IMR-90 (cell line): ENCODE measurements at regions not wholly inside any gene's neighbourhood (a gene's known extent, or its start where the extent isn't known, plus 50 kb on each side); places are given as distances from the start of the nearest gene placed in this dataset.

Experiments
- ATAC-seq: fragments of 200-7000 bp; cut with Tn5 transposase; 2 replicates; pipeline ENCODE4 v1.9.1; 2020; ENCODE audit warnings: low read depth, mild to moderate bottlenecking, moderate library complexity
- BruUV-seq: library from RNA; stranded (reverse); fragments of 400-500 nt; replicated peaks from 2 replicates; lab custom pipeline; 2021; lab: Mats Ljungman, UMichigan
- CTCF ChIA-PET: fragments of 300-600 bp; formaldehyde crosslinking; extraction: SDS; loops from one replicate; lab custom pipeline; 2021; ENCODE audit warnings: antibody characterized with exemption; lab: Yijun Ruan, JAX
- POLR2A ChIA-PET: fragments of 300-600 bp; sonication (Branson Sonifier 250); formaldehyde crosslinking; loops from one replicate; lab custom pipeline; 2022; ENCODE audit warnings: antibody characterized with exemption; ENCODE audit not compliant: unreplicated experiment; lab: Charles Lee
- DNase-seq: peaks from one replicate; pipeline ENCODE4 v3.0.0; 2013
- H2AFZ ChIP-seq: replicated peaks from 2 replicates; pipeline ENCODE3; 2013; ENCODE audit warnings: low read length, mild to moderate bottlenecking; ENCODE audit not compliant: poor library complexity
- H2AK5ac ChIP-seq: 2 replicates; pipeline ENCODE4 v1.6.1; 2013; ENCODE audit warnings: low read depth, low read length, inconsistent platforms
- H2AK9ac ChIP-seq: replicated peaks from 2 replicates; pipeline ENCODE3; 2013; ENCODE audit warnings: mild to moderate bottlenecking, low read depth, low read length, moderate library complexity; ENCODE audit not compliant: poor library complexity
- H2BK120ac ChIP-seq: 2 replicates; pipeline ENCODE4 v1.6.1; 2013; ENCODE audit warnings: low read depth, low read length, inconsistent platforms
- H2BK15ac ChIP-seq: 3 replicates; pipeline ENCODE4 v1.6.1; 2013; ENCODE audit warnings: low read depth, low read length, inconsistent platforms
- H2BK20ac ChIP-seq: 2 replicates; pipeline ENCODE4 v1.6.1; 2013; ENCODE audit warnings: low read depth, mild to moderate bottlenecking, inconsistent platforms, low read length, moderate library complexity
- H2BK5ac ChIP-seq: 2 replicates; pipeline ENCODE4 v1.6.1; 2013; ENCODE audit warnings: mild to moderate bottlenecking, low read depth, low read length, inconsistent platforms; ENCODE audit not compliant: poor library complexity, severe bottlenecking
- H3K14ac ChIP-seq: replicated peaks from 2 replicates; pipeline ENCODE4 v1.6.1; 2013; ENCODE audit warnings: low read depth, low read length, inconsistent platforms
- H3K18ac ChIP-seq: 2 replicates; pipeline ENCODE4 v1.6.1; 2013; ENCODE audit warnings: low read depth, low read length, control low read depth
- H3K23ac ChIP-seq: 2 replicates; pipeline ENCODE4 v1.6.1; 2013; ENCODE audit warnings: low read depth, low read length, inconsistent platforms
- H3K27ac ChIP-seq: 2 replicates; pipeline ENCODE4 v1.5.1; 2013; ENCODE audit warnings: mild to moderate bottlenecking, control low read depth, low read length; ENCODE audit not compliant: insufficient read depth
- H3K27me3 ChIP-seq: 2 replicates; pipeline ENCODE4 v1.6.1; 2013; ENCODE audit warnings: low read length; ENCODE audit not compliant: control insufficient read depth, insufficient read depth
- H3K36me3 ChIP-seq: 2 replicates; pipeline ENCODE4 v1.6.1; 2013; ENCODE audit warnings: low read length, mixed read lengths; ENCODE audit not compliant: control insufficient read depth, insufficient read depth
- H3K4ac ChIP-seq: 2 replicates; pipeline ENCODE4 v1.6.1; 2013; ENCODE audit warnings: low read depth, low read length, inconsistent platforms
- H3K4me1 ChIP-seq: 2 replicates; pipeline ENCODE4 v1.6.1; 2013; ENCODE audit warnings: low read length, mixed read lengths; ENCODE audit not compliant: control insufficient read depth, insufficient read depth
- H3K4me2 ChIP-seq: 2 replicates; pipeline ENCODE4 v1.6.1; 2013; ENCODE audit warnings: low read depth, mild to moderate bottlenecking, control low read depth, low read length, moderate library complexity
- H3K4me3 ChIP-seq: 2 replicates; pipeline ENCODE4 v1.5.1; 2013; ENCODE audit warnings: low read depth, mild to moderate bottlenecking, control low read depth, low read length, moderate library complexity; ENCODE audit not compliant: insufficient read depth
- H3K56ac ChIP-seq: 2 replicates; pipeline ENCODE4 v1.6.1; 2013; ENCODE audit warnings: low read length, inconsistent platforms; ENCODE audit not compliant: insufficient read depth; ENCODE audit errors: extremely low read depth
- H3K79me1 ChIP-seq, 2 experiments: 2 replicates each; pipeline ENCODE4 v1.6.1; 2013; ENCODE audit warnings: low read length in 2 of 2, inconsistent platforms in 1 of 2, low read depth in 1 of 2
- H3K9ac ChIP-seq: 2 replicates; pipeline ENCODE4 v1.6.1; 2013; ENCODE audit warnings: low read depth, low read length, control low read depth
- H3K9me1 ChIP-seq: 2 replicates; pipeline ENCODE4 v1.6.1; 2013; ENCODE audit warnings: low read length, inconsistent platforms; ENCODE audit not compliant: insufficient read depth
- H3K9me3 ChIP-seq: 2 replicates; pipeline ENCODE4 v1.6.1; 2013; ENCODE audit warnings: low read length; ENCODE audit not compliant: control insufficient read depth, insufficient read depth
- H4K20me1 ChIP-seq: 2 replicates; pipeline ENCODE4 v1.6.1; 2013; ENCODE audit warnings: low read length, inconsistent platforms; ENCODE audit not compliant: insufficient read depth
- H4K5ac ChIP-seq: 2 replicates; pipeline ENCODE4 v1.6.1; 2013; ENCODE audit warnings: mild to moderate bottlenecking, low read depth, low read length, control low read depth
- H4K8ac ChIP-seq, 2 experiments: 2 replicates each; pipeline ENCODE4 v1.6.1; 2013; ENCODE audit warnings: low read depth in 2 of 2, low read length in 2 of 2, control low read depth in 1 of 2, inconsistent platforms in 1 of 2
- H4K91ac ChIP-seq: 2 replicates; pipeline ENCODE4 v1.6.1; 2013; ENCODE audit warnings: low read depth, low read length, inconsistent platforms; ENCODE audit not compliant: insufficient read depth
- BHLHE40 ChIP-seq: fragments of 150-350 bp; IDR thresholded peaks from 2 replicates; pipeline ENCODE4 v1.6.1; 2016; ENCODE audit warnings: mild to moderate bottlenecking, low read depth, low read length
- CEBPB ChIP-seq: IDR thresholded peaks from 2 replicates; pipeline ENCODE4 v1.6.1; 2012; ENCODE audit warnings: low read depth, low read length, improper control_type of control experiment
- CHD1 ChIP-seq: IDR thresholded peaks from 2 replicates; pipeline ENCODE4 v1.6.1; 2012; ENCODE audit warnings: low read depth, low read length, improper control_type of control experiment
- ELK1 ChIP-seq: fragments of 150-350 bp; IDR thresholded peaks from 2 replicates; pipeline ENCODE4 v1.6.1; 2016; ENCODE audit warnings: low read depth, mild to moderate bottlenecking, low read length, moderate library complexity, borderline replicate concordance
- FOS ChIP-seq: fragments of 150-350 bp; IDR thresholded peaks from 2 replicates; pipeline ENCODE4 v1.6.1; 2016; ENCODE audit warnings: low read depth, low read length
- MAFK ChIP-seq: IDR thresholded peaks from 2 replicates; pipeline ENCODE4 v1.6.1; 2012; ENCODE audit warnings: low read depth, low read length, improper control_type of control experiment
- MAZ ChIP-seq: IDR thresholded peaks from 2 replicates; pipeline ENCODE4 v1.6.1; 2012; ENCODE audit warnings: low read depth, mild to moderate bottlenecking, low read length, improper control_type of control experiment, moderate library complexity, borderline replicate concordance
- MXI1 ChIP-seq: IDR thresholded peaks from 2 replicates; pipeline ENCODE4 v1.6.1; 2012; ENCODE audit warnings: low read depth, mild to moderate bottlenecking, low read length, moderate library complexity, borderline replicate concordance
- NFE2L2 ChIP-seq: fragments of 150-350 bp; IDR thresholded peaks from 2 replicates; pipeline ENCODE4 v1.6.1; 2016; ENCODE audit warnings: low read depth, mild to moderate bottlenecking, low read length
- POLR2A ChIP-seq: IDR thresholded peaks from 2 replicates; pipeline ENCODE4 v1.6.1; 2012; ENCODE audit warnings: mild to moderate bottlenecking, low read depth, low read length
- RAD21 ChIP-seq: IDR thresholded peaks from 2 replicates; pipeline ENCODE4 v1.6.1; 2012; ENCODE audit warnings: low read length, improper control_type of control experiment
- RCOR1 ChIP-seq: IDR thresholded peaks from 2 replicates; pipeline ENCODE4 v1.6.1; 2012; ENCODE audit warnings: mild to moderate bottlenecking, low read length, improper control_type of control experiment; ENCODE audit not compliant: insufficient replicate concordance
- RFX5 ChIP-seq: IDR thresholded peaks from 2 replicates; pipeline ENCODE4 v1.8.0; 2012; ENCODE audit warnings: low read depth, mild to moderate bottlenecking, low read length, moderate library complexity
- SMC3 ChIP-seq: fragments of 150-350 bp; IDR thresholded peaks from 2 replicates; pipeline ENCODE4 v1.6.1; 2016; ENCODE audit warnings: low read depth, mild to moderate bottlenecking, antibody characterized with exemption, low read length, moderate library complexity
- USF2 ChIP-seq: fragments of 150-350 bp; IDR thresholded peaks from 2 replicates; pipeline ENCODE4 v1.6.1; 2017; ENCODE audit warnings: mild to moderate bottlenecking, antibody characterized with exemption, low read length, low read depth
- WGBS, 2 experiments: methylation state at CpG; one replicate each; pipeline versions ENCODE4 v1.1.5 to v1.1.7; 2013; ENCODE audit warnings: missing lambda C conversion rate in 2 of 2; ENCODE audit not compliant: insufficient read length in 1 of 2; ENCODE audit errors: extremely low coverage in 2 of 2; 5-methylcytosine and 5-hydroxymethylcytosine counted together
- dilution Hi-C: fragments of 300-500 bp; cut with HindIII; formaldehyde crosslinking; loops from one replicate; pipeline ENCODE4 v1.14.3; 2018; ENCODE audit warnings: low sequenced_read_pairs; ENCODE audit not compliant: unreplicated experiment
- in situ Hi-C: fragments of 300-500 bp; cut with MboI; formaldehyde crosslinking; loops from 3 replicates; pipeline ENCODE4 v1.14.3; 2019; ENCODE audit warnings: low sequenced_read_pairs, inconsistent platforms, mixed read lengths
- intact Hi-C: fragments of 100-400 bp; cut with micrococcal nuclease; formaldehyde crosslinking; loops from 2 replicates; pipeline ENCODE4 v1.10.0; 2022
- TF ChIP-seq, protein P1 (sequence below): conservative IDR thresholded peaks from 2 replicates; pipeline ENCODE4 v1.5.1; 2012; ENCODE audit warnings: mild to moderate bottlenecking, low read depth, low read length, improper control_type of control experiment

DNA sequence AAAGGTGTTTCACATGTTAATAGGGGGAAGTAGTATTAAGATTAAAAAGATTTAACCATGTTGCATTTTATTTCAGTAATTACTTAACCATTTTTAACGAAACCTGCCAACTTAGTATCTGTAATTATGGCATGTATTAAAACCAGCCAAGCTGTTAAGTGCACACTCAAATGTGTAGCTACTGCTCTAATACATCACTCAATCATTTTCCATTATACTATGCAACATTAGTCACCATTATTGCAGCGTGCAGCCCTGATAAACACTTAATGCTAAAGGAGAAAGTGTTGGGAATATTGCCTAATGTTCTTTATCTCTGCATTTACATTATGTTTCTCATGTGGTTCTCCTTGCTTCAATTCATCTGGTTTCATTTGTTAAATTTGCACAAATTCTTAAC, 745.9 kb upstream of the FAM98A start:
- Histone ChIP-seq H2BK5ac (no peak overlapping the region), H3K9me1 (no peaks in the 10 kb centered on the region), H4K20me1 (no peaks in the 10 kb centered on the region), H3K9me3 (peaks cover 7% of the 10 kb centered on the region; the same call in 1 of the 2 replicates), H3K4ac (no peak overlapping the region), H3K27ac (no peak overlapping the region), H3K79me1 (no peaks in the 10 kb centered on the region), H2AK5ac (no peak overlapping the region), H3K18ac (no peak overlapping the region), H3K9ac (no peak overlapping the region), H3K4me3 (no peak overlapping the region), H4K91ac (no peak overlapping the region), H2BK120ac (no peak overlapping the region), H3K14ac (no peak overlapping the region), H2BK20ac (no peak overlapping the region), H3K27me3 (no peaks in the 10 kb centered on the region), H3K23ac (no peak overlapping the region), H3K4me1 (no peaks in the 10 kb centered on the region), H4K5ac (no peak overlapping the region), H2AFZ (no peak overlapping the region), H3K56ac (no peak overlapping the region), H2AK9ac (no peak overlapping the region), H3K4me2 (no peak overlapping the region), H4K8ac (no peak overlapping the region), H3K36me3 (no peaks in the 10 kb centered on the region), H2BK15ac (no peak overlapping the region)
- WGBS, 2 experiments: no CpG with 5 or more reads among the region's 2 CpGs
- ChIA-PET POLR2A (no interaction called here), CTCF (no interaction called here)
- ATAC-seq: no peak
- dilution Hi-C loops (no loop called here), in situ Hi-C loops (no loop called here), intact Hi-C loops (no loop called here)
- no TSS peak for BruUV-seq
- no peak for DNase-seq
- TF ChIP-seq CEBPB (no peak), ELK1 (no peak), MAFK (no peak), CHD1 (no peak), NFE2L2 (no peak), SMC3 (no peak), MAZ (no peak), USF2 (no peak), RFX5 (no peak), POLR2A (no peak), RCOR1 (no peak), FOS (no peak), MXI1 (no peak), RAD21 (no peak), BHLHE40 (no peak)
- TF ChIP-seq, protein P1, sequence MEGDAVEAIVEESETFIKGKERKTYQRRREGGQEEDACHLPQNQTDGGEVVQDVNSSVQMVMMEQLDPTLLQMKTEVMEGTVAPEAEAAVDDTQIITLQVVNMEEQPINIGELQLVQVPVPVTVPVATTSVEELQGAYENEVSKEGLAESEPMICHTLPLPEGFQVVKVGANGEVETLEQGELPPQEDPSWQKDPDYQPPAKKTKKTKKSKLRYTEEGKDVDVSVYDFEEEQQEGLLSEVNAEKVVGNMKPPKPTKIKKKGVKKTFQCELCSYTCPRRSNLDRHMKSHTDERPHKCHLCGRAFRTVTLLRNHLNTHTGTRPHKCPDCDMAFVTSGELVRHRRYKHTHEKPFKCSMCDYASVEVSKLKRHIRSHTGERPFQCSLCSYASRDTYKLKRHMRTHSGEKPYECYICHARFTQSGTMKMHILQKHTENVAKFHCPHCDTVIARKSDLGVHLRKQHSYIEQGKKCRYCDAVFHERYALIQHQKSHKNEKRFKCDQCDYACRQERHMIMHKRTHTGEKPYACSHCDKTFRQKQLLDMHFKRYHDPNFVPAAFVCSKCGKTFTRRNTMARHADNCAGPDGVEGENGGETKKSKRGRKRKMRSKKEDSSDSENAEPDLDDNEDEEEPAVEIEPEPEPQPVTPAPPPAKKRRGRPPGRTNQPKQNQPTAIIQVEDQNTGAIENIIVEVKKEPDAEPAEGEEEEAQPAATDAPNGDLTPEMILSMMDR: no peak
